ENCODE measurements at regions not wholly inside any gene's neighbourhood (a gene's known extent, or its start where the extent isn't known, plus 50 kb on each side); places are given as distances from the start of the nearest gene placed in this dataset.
A peak's percentile ranks its signal among the peaks of the same experiment; 100 is the strongest.

- H3K27ac ChIP-seq, result peak overlapping the region; percentile 63
- no peak for TF ChIP-seq CTCF (conservative IDR thresholded peaks at IDR 0.05)
Observed at GRCh38 chr4:114287079-114287696, 307.7 kb upstream of the ARSJ start.

- TF ChIP-seq CTCF (conservative IDR thresholded peaks at IDR 0.05), result no peak
- H3K27ac ChIP-seq, result no peak overlapping the region
Observed at GRCh38 chr4:114296126-114296525, 302.5 kb upstream of the UGT8 start.

- no peak overlapping the region for H3K27ac ChIP-seq
- TF ChIP-seq CTCF (conservative IDR thresholded peaks at IDR 0.05), result no peak
Observed at GRCh38 chr4:114302472-114302871, 296.1 kb upstream of the UGT8 start.

- no peak overlapping the region for H3K27ac ChIP-seq
- no peak for TF ChIP-seq CTCF (conservative IDR thresholded peaks at IDR 0.05)
Observed at GRCh38 chr4:114304046-114304445, 294.6 kb upstream of the UGT8 start.

GRCh38 chr4:114304567-114304966 is 294.0 kb upstream of the UGT8 start:
- H3K27ac ChIP-seq, result no peak overlapping the region
- no peak for TF ChIP-seq CTCF (conservative IDR thresholded peaks at IDR 0.05)

- no peak for TF ChIP-seq CTCF (conservative IDR thresholded peaks at IDR 0.05)
- H3K27ac ChIP-seq, result no peak overlapping the region
Observed at GRCh38 chr4:114306946-114307345, 291.7 kb upstream of the UGT8 start.

GRCh38 chr4:114310296-114310925 is 288.2 kb upstream of the UGT8 start:
- no peak overlapping the region for H3K27ac ChIP-seq
- no peak for TF ChIP-seq CTCF (conservative IDR thresholded peaks at IDR 0.05)

Measured in VCaP (cell line).